Neural progenitor cell (in vitro differentiated cells): ENCODE measurements at regions not wholly inside any gene's neighbourhood (a gene's known extent, or its start where the extent isn't known, plus 50 kb on each side); places are given as distances from the start of the nearest gene placed in this dataset.

ENCODE experiments used
- DNase-seq: peaks from one replicate; pipeline ENCODE4 v3.0.0-alpha.2; 2016; ENCODE audit warnings: low spot score
- H2AFZ ChIP-seq: fragments of 200-600 bp; sonication (generic); replicated peaks from 2 replicates; pipeline ENCODE4 v1.6.1; 2016; ENCODE audit warnings: antibody characterized with exemption
- H3F3A ChIP-seq: fragments of 200-600 bp; sonication (generic); 2 replicates; pipeline ENCODE4 v1.6.1; 2016; ENCODE audit warnings: antibody characterized with exemption, low read depth
- H3K27ac ChIP-seq: fragments of 200-600 bp; sonication (generic); 2 replicates; pipeline ENCODE4 v1.5.1; 2016; ENCODE audit warnings: mild to moderate bottlenecking
- H3K27me3 ChIP-seq: fragments of 200-600 bp; sonication (generic); 2 replicates; pipeline ENCODE4 v1.6.1; 2016; ENCODE audit warnings: mild to moderate bottlenecking, moderate library complexity
- H3K36me3 ChIP-seq: fragments of 200-600 bp; sonication (generic); 2 replicates; pipeline ENCODE4 v1.5.1; 2016
- H3K4me1 ChIP-seq: fragments of 200-600 bp; sonication (generic); 2 replicates; pipeline ENCODE4 v1.6.1; 2016; ENCODE audit warnings: mixed run types
- H3K4me2 ChIP-seq: fragments of 200-600 bp; sonication (generic); 2 replicates; pipeline ENCODE4 v1.6.1; 2016
- H3K4me3 ChIP-seq: fragments of 200-600 bp; sonication (generic); 2 replicates; pipeline ENCODE4 v1.5.1; 2016
- H3K79me2 ChIP-seq: fragments of 200-600 bp; sonication (generic); 2 replicates; pipeline ENCODE4 v1.6.1; 2016; ENCODE audit warnings: low read depth
- H3K9ac ChIP-seq: fragments of 200-600 bp; sonication (generic); 2 replicates; pipeline ENCODE4 v1.6.1; 2016
- H3K9me3 ChIP-seq: fragments of 200-600 bp; sonication (generic); 2 replicates; pipeline ENCODE4 v1.5.1; 2016; ENCODE audit warnings: low read depth
- H4K20me1 ChIP-seq: fragments of 200-600 bp; sonication (generic); 2 replicates; pipeline ENCODE4 v1.6.1; 2016; ENCODE audit warnings: low read depth
- H3K27ac Mint-ChIP-seq: 3 replicates; pipeline ENCODE4 v1.8.0; 2021; ENCODE audit warnings: mixed read lengths
- H3K27me3 Mint-ChIP-seq: 2 replicates; pipeline ENCODE4 v1.8.0; 2022; ENCODE audit warnings: low read depth, mild to moderate bottlenecking, inconsistent platforms, moderate library complexity, mixed read lengths; ENCODE audit not compliant: insufficient read depth
- H3K36me3 Mint-ChIP-seq: 3 replicates; pipeline ENCODE4 v1.8.0; 2021; ENCODE audit warnings: mixed read lengths
- H3K4me1 Mint-ChIP-seq: 3 replicates; pipeline ENCODE4 v1.8.0; 2021; ENCODE audit warnings: mixed read lengths
- H3K4me3 Mint-ChIP-seq: 3 replicates; pipeline ENCODE4 v1.8.0; 2021; ENCODE audit warnings: mild to moderate bottlenecking, moderate library complexity, mixed read lengths
- H3K9me3 Mint-ChIP-seq: 3 replicates; pipeline ENCODE4 v1.8.0; 2020; ENCODE audit warnings: mixed read lengths
- EZH2 ChIP-seq: fragments of 200-600 bp; sonication (generic); IDR thresholded peaks from 2 replicates; pipeline ENCODE4 v1.6.1; 2017; ENCODE audit warnings: antibody characterized with exemption, mild to moderate bottlenecking, moderate library complexity
- EZH2phosphoT487 ChIP-seq: fragments of 200-600 bp; sonication (generic); IDR thresholded peaks from 2 replicates; pipeline ENCODE4 v1.6.1; 2017; ENCODE audit warnings: antibody characterized with exemption
- TF ChIP-seq, protein P1 (sequence below): fragments of 200-600 bp; sonication (generic); IDR thresholded peaks from 2 replicates; pipeline ENCODE4 v1.5.1; 2017; ENCODE audit warnings: antibody characterized with exemption, mild to moderate bottlenecking

- H3F3A ChIP-seq, result no peaks in the 10 kb centered on the region
- H2AFZ ChIP-seq, result no peak overlapping the region
- H4K20me1 ChIP-seq, result no peaks in the 10 kb centered on the region
- H3K4me2 ChIP-seq, result no peak overlapping the region
- Mint-ChIP-seq H3K9me3 (peaks cover 3% of the 10 kb centered on the region), H3K4me3 (no peak overlapping the region), H3K36me3 (peaks cover 4% of the 10 kb centered on the region), H3K27ac (no peak overlapping the region), H3K27me3 (peaks cover 2% of the 10 kb centered on the region), H3K4me1 (peaks cover 3% of the 10 kb centered on the region)
- no peak for DNase-seq
- peaks cover 7% of the 10 kb centered on the region for H3K4me1 ChIP-seq
- no peaks in the 10 kb centered on the region for H3K79me2 ChIP-seq
- no peaks in the 10 kb centered on the region for H3K9me3 ChIP-seq
- H3K4me3 ChIP-seq, result no peak overlapping the region
- no peaks in the 10 kb centered on the region for H3K27me3 ChIP-seq
- H3K9ac ChIP-seq, result no peak overlapping the region
- no peak overlapping the region for H3K27ac ChIP-seq
- TF ChIP-seq, protein P1, sequence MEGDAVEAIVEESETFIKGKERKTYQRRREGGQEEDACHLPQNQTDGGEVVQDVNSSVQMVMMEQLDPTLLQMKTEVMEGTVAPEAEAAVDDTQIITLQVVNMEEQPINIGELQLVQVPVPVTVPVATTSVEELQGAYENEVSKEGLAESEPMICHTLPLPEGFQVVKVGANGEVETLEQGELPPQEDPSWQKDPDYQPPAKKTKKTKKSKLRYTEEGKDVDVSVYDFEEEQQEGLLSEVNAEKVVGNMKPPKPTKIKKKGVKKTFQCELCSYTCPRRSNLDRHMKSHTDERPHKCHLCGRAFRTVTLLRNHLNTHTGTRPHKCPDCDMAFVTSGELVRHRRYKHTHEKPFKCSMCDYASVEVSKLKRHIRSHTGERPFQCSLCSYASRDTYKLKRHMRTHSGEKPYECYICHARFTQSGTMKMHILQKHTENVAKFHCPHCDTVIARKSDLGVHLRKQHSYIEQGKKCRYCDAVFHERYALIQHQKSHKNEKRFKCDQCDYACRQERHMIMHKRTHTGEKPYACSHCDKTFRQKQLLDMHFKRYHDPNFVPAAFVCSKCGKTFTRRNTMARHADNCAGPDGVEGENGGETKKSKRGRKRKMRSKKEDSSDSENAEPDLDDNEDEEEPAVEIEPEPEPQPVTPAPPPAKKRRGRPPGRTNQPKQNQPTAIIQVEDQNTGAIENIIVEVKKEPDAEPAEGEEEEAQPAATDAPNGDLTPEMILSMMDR, result no peak
- TF ChIP-seq EZH2 (no peak), EZH2phosphoT487 (no peak)
- no peaks in the 10 kb centered on the region for H3K36me3 ChIP-seq
Measured at GRCh38 chr5:91464886-91465646, 81.9 kb upstream of the ARRDC3 start.

DNA sequence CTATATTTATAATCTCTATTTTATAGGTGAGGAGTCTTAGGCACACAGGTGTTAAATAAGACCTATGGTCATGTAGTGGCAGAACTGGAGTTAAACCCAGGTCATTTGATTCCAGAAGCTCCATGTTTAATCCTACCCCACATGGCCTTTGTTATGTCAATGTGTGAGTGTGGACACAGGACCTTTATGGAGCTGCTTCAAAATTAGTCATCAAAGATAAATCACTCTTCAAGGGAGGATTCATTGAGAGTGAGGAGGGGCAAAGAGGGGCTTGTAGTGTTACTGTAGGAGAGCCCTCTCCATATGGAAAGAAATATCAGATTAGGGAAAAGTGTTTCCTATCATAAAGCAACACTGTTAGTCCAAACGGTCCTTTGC, 74.6 kb upstream of the ARRDC3 start:
- Histone ChIP-seq H3F3A (no peaks in the 10 kb centered on the region), H3K9me3 (no peaks in the 10 kb centered on the region), H3K4me1 (no peaks in the 10 kb centered on the region), H3K36me3 (no peaks in the 10 kb centered on the region), H3K9ac (no peak overlapping the region), H3K27me3 (no peaks in the 10 kb centered on the region), H3K4me2 (no peak overlapping the region), H3K4me3 (no peak overlapping the region), H2AFZ (no peak overlapping the region), H3K79me2 (no peaks in the 10 kb centered on the region), H4K20me1 (no peaks in the 10 kb centered on the region), H3K27ac (no peak overlapping the region)
- Mint-ChIP-seq H3K4me1 (no peaks in the 10 kb centered on the region), H3K27me3 (no peaks in the 10 kb centered on the region), H3K36me3 (peaks cover 4% of the 10 kb centered on the region), H3K27ac (no peak overlapping the region), H3K9me3 (peaks cover 3% of the 10 kb centered on the region), H3K4me3 (no peak overlapping the region)
- DNase-seq, result no peak
- TF ChIP-seq EZH2 (no peak), EZH2phosphoT487 (no peak)
- TF ChIP-seq, protein P1, result no peak

- Histone ChIP-seq H3F3A (no peaks in the 10 kb centered on the region), H3K36me3 (no peaks in the 10 kb centered on the region), H3K4me2 (no peak overlapping the region), H3K4me3 (no peak overlapping the region), H4K20me1 (no peaks in the 10 kb centered on the region), H3K27me3 (no peaks in the 10 kb centered on the region), H3K27ac (no peak overlapping the region), H3K79me2 (no peaks in the 10 kb centered on the region), H3K9ac (no peak overlapping the region), H3K4me1 (no peaks in the 10 kb centered on the region), H2AFZ (no peak overlapping the region), H3K9me3 (no peaks in the 10 kb centered on the region)
- Mint-ChIP-seq H3K9me3 (no peaks in the 10 kb centered on the region), H3K4me1 (no peaks in the 10 kb centered on the region), H3K4me3 (no peak overlapping the region), H3K36me3 (peaks cover under 1% of the 10 kb centered on the region), H3K27me3 (no peaks in the 10 kb centered on the region), H3K27ac (no peak overlapping the region)
- TF ChIP-seq EZH2phosphoT487, result no peak
- no peak for TF ChIP-seq EZH2
- TF ChIP-seq, protein P1, result no peak
- no peak for DNase-seq
Measured at GRCh38 chr5:91456928-91457680, 74.0 kb upstream of the ARRDC3 start.
